GM21528 (cell line): ENCODE measurements at regions not wholly inside any gene's neighbourhood (a gene's known extent, or its start where the extent isn't known, plus 50 kb on each side); places are given as distances from the start of the nearest gene placed in this dataset.
"Not testable (repeated sequence)": the region's sequence is repeated elsewhere in the genome, so short reads cannot be mapped to it uniquely, and the experiment has no call there.

Experiments
- ATAC-seq: cut with Tn5 transposase; IDR thresholded peaks from one replicate; pipeline ENCODE4 v1.9.1; 2021; ENCODE audit warnings: mild to moderate bottlenecking, moderate library complexity; ENCODE audit not compliant: unreplicated experiment, low FRiP score

- ATAC-seq, result no peak
These were observed 420.0 kb upstream of the CBLB start for GRCh38 chr3:106288781-106289180.

DNA sequence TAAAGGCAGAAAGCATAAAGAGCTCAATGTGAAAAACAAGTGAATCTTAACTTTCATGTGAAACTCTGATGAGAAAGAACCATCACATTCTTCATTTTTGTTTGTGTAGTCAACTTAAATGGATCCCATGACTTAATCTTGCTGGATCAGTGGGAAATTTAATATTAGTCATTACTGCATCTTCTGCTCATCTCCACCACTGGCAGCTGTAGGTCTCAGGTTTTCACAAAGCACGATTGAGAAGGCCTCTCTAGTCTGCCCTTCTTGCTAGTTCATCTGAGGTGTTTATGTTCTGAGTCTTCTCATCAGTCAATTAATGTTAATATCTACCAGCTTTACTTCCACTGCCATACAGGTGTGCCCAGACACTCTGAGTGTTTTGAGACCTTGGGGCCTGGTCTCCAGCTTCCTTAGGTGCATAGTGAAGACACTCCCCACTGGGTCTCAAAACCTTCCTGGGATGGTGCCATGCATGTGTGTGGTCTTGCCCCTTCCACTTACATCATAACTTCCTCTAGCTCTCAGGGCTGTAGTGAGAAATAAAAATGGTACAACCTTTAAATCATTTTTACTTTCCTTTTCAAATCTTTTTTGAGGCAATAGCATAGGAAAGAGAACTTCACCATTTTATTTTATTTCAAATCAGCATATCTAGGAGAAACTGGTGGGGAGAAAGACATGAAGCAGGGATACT, 421.6 kb upstream of the CBLB start:
- ATAC-seq, result no peak

DNA sequence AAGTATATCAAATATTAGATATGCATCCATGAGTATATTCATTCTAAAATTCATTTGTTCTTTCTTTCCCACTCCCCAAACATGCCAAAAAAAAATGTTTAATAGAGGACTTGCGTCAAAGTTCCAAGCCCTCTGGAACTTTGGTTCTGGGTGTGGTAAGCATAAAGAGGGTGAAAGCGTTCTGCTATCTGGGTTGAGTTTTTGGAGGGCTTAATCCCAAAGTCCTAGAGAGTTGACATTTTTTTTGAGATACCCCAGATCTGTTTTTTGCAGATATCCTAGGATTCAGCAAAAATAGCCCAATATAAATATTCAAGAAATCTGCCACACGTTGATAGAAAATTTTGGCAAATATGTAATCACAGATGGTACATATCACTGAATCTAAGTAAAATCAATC, 424.3 kb upstream of the CBLB start:
- no peak for ATAC-seq

DNA sequence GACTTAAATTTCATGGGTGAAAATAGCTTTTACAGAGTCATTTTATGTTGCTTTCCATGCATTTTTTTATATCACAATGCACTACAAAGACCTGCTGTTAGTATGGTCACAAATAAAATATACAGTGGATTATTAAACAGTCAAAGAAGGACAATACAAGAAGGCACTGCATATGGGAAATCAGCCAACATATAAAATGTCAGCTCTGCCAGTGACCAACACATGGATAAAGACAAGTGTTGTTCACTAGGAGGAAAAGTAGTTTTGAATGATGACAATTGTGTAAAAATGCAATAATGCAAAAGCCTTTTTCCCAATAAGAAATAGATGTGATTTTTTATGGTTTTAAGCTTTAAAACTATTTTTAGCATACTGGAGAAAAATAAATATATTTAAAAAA, 425.3 kb upstream of the CBLB start:
- no peak for ATAC-seq

- no peak for ATAC-seq
These were observed 427.2 kb upstream of the CBLB start for GRCh38 chr3:106296062-106296461.

DNA sequence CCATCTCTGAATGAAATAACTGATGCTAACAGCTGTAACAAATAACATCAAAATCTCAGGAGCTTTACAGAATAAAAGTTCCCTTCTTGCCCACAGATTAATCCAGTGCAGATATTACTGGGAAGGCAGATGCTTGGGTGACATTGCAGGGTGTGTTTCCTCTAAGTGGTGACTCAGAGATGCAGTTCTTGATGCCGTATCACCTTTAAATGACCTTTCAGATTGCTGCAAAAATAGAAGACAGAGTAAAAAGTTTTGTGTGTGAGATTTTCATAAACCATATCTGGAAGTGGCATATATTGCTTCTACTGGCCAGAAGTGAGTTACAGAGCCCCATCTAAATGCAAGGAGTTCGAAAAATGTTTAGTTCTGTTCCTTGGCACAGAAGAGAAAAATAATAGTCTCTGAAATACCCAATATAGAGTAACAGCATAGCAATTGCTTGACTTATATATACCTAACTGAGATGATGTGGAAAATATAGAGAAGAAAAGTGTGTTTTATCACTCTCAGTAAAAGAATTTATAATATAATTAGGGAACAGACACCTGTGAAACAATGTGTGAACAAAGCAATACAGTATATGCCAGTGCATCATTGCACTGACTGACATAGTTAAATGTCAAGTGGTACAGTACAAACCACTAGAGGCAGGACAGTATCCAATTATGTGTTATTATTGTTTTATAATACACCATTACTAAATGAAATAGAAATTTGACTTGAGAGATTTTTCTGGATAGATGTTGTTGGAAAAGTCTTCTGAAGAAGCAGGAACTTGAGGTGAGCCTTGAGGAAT, 430.7 kb upstream of the CBLB start:
- ATAC-seq, result peak; percentile 52

- peak; percentile 94 for ATAC-seq
These were observed 433.8 kb upstream of the CBLB start for GRCh38 chr3:106302451-106303221.

- ATAC-seq, result no peak
These were observed 435.0 kb upstream of the CBLB start for GRCh38 chr3:106303766-106304165.

- no peak for ATAC-seq
These were observed 436.3 kb upstream of the CBLB start for GRCh38 chr3:106305127-106305526.

DNA sequence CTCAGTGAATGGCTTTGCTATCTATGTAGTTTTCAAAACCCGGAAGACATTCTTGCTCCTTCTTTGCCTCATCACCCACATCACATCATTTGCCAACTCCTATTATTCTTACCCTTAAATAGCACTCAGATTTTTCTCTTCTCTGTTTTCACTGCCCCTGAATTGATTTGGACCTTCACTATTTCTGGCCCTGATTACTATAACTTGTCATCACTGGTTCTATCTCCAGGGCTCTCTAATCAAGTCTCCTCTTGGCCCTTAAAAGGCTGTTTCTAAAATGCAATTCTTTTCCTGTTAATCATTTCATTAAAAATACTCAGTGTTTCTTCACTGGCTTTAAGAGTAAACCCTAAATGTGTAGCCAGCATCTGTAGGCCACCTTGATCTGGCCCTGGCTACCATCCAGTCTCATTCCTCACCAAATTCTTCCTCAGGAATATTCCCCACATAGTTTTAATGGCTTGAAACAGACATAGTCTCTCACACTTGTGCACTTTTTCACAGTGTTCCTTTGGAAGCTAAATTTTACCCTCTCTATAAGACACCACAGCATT, 437.1 kb upstream of the CBLB start:
- ATAC-seq, result no peak

GRCh38 chr3:106309274-106309673, 440.5 kb upstream of the CBLB start:
- no peak for ATAC-seq

- not testable (repeated sequence) for ATAC-seq
These were observed 441.0 kb upstream of the CBLB start for GRCh38 chr3:106309798-106310197.

DNA sequence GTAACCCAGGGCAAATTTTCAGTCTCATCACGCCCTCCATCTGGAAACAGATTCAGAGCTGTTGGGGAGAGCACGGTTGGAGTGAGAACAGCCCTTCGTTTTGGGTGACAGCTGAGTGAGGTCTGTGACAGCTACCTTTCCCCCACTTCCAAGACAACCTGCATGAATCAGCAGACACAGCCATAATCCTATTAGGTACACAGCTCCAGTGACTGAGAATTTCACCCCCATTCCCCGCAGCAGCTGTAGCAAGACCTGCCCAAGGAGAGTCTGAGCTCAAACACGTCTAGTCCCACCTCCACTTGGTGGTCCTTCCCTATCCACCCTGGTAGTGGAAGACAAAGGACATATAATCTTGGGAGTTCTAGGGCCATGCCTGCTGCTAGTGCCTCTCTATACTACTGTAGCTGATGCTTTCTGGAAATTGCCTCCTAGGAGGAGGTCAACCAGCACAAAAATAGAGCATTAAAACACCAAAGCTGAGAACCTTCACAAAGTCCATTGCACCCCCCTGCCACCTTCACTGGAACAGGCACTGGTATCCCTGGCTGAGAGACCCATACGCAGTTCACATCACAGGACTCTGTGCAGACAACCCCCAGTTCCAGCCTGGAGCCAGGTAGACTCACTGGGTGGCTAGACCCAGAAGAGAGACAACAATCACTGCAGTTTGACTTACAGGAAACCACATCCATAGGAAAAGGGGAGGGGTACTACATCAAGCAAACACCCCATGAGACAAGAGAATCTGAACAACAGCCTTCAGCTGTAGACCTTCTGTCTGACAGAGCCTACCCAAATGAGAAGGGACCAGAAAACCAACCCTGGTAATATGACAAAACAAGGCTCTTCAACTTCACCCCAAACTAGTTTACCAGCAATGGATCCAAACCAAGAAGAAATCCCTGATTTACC, 448.6 kb upstream of the CBLB start:
- no peak for ATAC-seq

DNA sequence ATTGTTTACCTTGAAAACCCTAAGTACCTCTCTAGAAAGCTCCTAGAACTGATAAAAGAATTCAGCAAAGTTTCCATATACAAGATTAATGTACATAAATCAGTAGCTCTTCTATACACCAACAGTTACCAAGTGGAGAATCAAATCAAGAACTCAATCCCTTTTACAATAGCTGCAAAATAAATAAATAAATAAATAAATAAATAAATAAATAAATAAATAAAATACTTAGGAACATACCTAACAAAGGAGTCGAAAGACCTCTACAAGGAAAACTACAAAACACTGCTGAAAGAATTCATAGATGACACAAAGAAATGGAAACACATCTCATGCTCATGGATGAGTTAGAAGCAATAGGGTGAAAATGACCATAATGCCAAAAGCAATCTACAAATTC, 452.6 kb upstream of the CBLB start:
- ATAC-seq, result not testable (repeated sequence)

DNA sequence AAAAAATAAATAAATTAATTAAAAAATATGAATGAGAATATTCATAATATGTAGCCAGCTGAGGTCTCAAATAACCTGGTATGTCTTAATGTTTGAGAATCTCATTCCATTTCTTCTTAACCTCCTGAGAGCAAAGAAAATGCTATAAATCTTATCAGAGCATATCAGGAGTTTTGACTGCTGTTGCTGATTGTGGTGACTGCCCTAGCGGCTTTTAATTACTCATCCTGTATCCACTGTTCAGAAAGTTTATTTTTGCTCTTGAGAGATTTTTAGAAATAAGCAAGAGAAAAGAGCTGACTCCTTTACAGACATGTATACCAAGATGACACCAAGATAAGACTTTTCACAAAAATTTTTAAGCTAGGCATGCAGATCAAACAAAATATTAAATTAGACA, 454.8 kb upstream of the CBLB start:
- no peak for ATAC-seq

- ATAC-seq, result no peak
These were observed 458.3 kb upstream of the CBLB start for GRCh38 chr3:106326941-106327695.

GRCh38 chr3:106327696-106328025, 458.8 kb upstream of the CBLB start:
- ATAC-seq, result no peak

DNA sequence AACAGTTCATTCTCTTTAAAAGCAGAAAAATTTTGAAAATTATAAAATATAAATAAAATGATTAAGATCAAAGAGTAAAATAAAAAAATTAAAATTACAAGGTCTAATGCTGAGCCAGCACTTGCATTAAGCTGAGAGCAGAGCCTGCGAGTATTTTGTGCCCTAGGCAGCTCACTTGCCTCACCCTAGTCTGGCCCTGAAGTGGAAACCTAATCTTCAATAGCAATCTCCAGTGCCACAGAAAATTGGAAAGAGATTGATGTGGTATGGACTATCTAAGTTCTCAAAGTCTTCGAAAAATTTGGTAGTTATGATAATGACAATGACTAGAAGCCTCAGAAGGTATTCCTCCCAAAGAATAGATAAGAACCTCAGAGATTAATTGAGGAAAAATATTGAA, 459.4 kb upstream of the CBLB start:
- no peak for ATAC-seq

- ATAC-seq, result no peak
These were observed 460.7 kb upstream of the CBLB start for GRCh38 chr3:106329521-106329920.
